ENCODE measurements at regions not wholly inside any gene's neighbourhood (a gene's known extent, or its start where the extent isn't known, plus 50 kb on each side); places are given as distances from the start of the nearest gene placed in this dataset.

GRCh38 chr7:41169317-41169716 lies 533.6 kb downstream of the INHBA start:
- H3K9me3 Mint-ChIP-seq, result peaks cover 0 to 4% (median 3%) of the 10 kb centered on the region in 3 donors
- H3K4me1 Mint-ChIP-seq, result peaks cover 0 to 3% (median 0%) of the 10 kb centered on the region in 3 donors
- H3K27ac Mint-ChIP-seq, result no peak overlapping the region
- no peaks in the 10 kb centered on the region for H3K27me3 Mint-ChIP-seq
- no peaks in the 10 kb centered on the region for H3K36me3 Mint-ChIP-seq
- no peak overlapping the region for H3K4me3 Mint-ChIP-seq

DNA sequence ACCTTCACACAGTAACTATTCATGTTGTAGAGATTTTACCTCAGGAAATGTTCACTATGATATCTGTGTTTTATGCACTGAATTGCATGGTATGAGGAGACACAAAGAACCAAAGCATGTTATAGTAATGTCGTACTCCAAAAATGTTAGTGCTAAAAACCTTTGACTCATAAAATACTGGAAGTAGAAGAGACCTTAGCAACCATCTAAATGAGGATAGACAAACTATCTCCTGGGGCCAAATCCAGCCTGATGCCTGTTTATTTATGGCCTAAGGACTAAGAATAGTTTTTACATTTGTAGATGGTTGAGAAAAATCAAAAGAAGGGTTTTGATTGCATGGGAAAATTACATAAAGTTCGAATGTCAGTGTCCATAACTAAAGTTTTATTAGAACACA lies 535.1 kb downstream of the INHBA start:
- Mint-ChIP-seq H3K27ac (no peak overlapping the region), H3K36me3 (no peaks in the 10 kb centered on the region), H3K4me1 (peaks cover 0 to 3% (median 0%) of the 10 kb centered on the region in 3 donors), H3K4me3 (no peak overlapping the region), H3K27me3 (no peaks in the 10 kb centered on the region), H3K9me3 (peaks cover 0 to 4% (median 3%) of the 10 kb centered on the region in 3 donors)

DNA sequence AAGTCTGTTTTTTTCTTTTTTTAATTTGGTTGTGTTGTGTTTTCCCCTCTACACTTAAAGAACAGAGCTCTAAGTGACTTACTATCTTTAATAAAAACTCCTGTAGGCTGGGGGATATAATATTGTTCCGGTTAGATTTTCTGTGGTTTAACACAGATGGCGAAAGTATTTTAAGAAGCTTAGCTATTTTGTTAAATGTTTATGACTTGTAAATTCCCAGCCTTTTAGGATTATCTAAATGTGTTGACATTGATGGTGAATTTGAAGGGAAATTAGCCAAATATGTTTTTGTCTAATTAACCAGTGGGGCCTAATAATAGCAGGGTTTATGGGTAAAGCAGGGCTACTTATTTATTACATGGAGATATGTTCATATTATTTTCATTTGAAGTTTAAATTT lies 538.5 kb downstream of the INHBA start:
- no peaks in the 10 kb centered on the region for H3K27me3 Mint-ChIP-seq
- no peak overlapping the region for H3K4me3 Mint-ChIP-seq
- no peak overlapping the region for H3K27ac Mint-ChIP-seq

DNA sequence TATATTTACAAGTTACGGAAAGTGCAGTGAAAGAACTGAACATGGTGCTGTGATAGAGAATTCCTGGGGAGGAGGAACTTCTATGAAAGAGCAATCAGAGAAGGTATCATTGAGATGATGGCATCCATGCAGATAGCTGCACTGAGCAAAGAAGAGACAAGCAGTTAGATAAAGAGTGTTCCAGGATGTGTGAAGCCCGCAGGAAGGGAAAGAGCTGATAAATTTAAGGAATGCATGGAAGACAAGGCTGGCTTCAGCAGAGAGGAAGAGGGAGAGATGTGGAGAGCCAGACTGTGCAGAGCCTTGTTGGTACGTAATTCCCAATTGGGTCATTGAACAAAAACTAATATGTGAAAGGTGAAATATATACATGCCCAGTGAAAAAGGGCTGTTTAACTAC lies 538.9 kb downstream of the INHBA start:
- H3K27ac Mint-ChIP-seq, result no peak overlapping the region
- no peak overlapping the region for H3K4me3 Mint-ChIP-seq
- H3K27me3 Mint-ChIP-seq, result no peaks in the 10 kb centered on the region
- H3K9me3 Mint-ChIP-seq, result peaks cover 0 to 7% (median under 1%) of the 10 kb centered on the region in 3 donors
- H3K4me1 Mint-ChIP-seq, result no peaks in the 10 kb centered on the region
- no peaks in the 10 kb centered on the region for H3K36me3 Mint-ChIP-seq

More for the DNA sequence above, 538.5 kb downstream of the INHBA start:
- Mint-ChIP-seq H3K4me1 (no peaks in the 10 kb centered on the region), H3K9me3 (peaks cover 0 to 7% (median 4%) of the 10 kb centered on the region in 3 donors), H3K36me3 (no peaks in the 10 kb centered on the region)

DNA sequence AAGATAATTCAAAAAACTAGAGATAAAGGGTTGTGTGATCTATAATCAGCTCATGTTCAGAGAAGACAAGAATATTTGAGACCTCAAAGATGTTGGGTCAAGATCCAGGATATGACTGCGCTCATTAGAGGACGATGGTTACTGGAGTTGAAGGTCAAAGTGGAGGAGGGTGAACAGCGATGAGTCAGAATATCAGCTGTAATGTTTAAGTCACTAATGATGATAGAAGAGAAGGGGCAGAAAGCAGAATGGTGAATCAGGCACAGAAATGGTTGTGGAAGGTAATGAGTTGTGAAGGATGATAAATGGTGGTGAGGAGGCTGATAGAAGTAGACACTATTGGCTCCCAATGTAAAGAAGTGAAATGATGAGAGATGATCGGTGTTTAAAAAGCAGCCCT lies 540.3 kb downstream of the INHBA start:
- H3K9me3 Mint-ChIP-seq, result peaks cover 0 to 7% (median 0%) of the 10 kb centered on the region in 3 donors
- H3K36me3 Mint-ChIP-seq, result no peaks in the 10 kb centered on the region
- no peak overlapping the region for H3K4me3 Mint-ChIP-seq
- H3K27me3 Mint-ChIP-seq, result no peaks in the 10 kb centered on the region
- H3K27ac Mint-ChIP-seq, result no peak overlapping the region
- H3K4me1 Mint-ChIP-seq, result no peaks in the 10 kb centered on the region

DNA sequence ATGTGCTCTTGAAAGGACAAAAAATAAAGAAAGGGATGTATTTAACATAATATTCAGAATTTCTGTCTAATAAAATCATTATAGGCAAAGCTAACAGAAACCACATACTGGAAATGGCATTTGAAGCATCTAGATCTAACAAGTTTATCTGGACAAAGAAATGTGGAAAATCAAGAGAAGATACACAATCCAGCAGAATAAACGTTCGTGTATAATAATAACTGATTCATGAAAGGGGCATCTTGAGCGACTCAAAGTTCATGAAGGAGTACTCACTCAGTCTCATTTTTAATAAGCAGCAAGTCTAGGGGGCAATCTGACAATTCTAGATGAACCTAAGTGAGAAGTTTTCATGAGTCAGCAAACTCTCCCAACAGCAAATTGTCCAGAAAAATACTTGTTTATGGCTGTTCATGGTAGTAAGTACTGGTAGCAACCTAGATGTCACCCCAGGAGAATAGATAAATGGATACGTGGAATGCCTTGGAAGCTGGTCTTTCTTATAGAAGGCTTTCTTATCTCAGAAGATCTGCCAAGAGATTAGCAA lies 541.8 kb downstream of the INHBA start:
- Mint-ChIP-seq H3K27ac (no peak overlapping the region), H3K27me3 (no peaks in the 10 kb centered on the region), H3K4me1 (no peaks in the 10 kb centered on the region), H3K4me3 (no peak overlapping the region), H3K9me3 (peaks cover 0 to 7% (median 0%) of the 10 kb centered on the region in 3 donors), H3K36me3 (no peaks in the 10 kb centered on the region)

DNA sequence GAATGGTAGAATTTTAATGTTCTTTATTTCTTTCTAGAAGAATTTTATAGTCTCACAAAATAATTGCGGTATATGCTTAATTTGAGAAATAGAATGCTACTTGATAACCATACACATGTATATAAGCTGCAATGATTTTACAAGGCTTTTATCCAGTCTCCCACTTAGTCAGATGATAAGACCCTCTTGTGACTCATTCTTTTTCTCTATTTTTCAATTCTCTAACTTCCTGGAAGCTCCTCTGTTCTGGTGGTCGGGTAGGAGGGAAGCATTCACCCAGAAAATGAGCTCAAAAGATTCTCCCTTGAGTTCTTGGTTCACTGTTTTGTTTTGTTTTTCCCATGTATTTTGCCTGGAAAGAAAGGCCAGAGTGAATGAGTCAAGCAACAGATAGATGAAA lies 546.6 kb downstream of the INHBA start:
- H3K4me1 Mint-ChIP-seq, result no peaks in the 10 kb centered on the region
- no peak overlapping the region for H3K27ac Mint-ChIP-seq
- H3K27me3 Mint-ChIP-seq, result peaks cover 3% of the 10 kb centered on the region
- H3K9me3 Mint-ChIP-seq, result peaks cover 0 to 7% (median 0%) of the 10 kb centered on the region in 3 donors
- no peak overlapping the region for H3K4me3 Mint-ChIP-seq
- no peaks in the 10 kb centered on the region for H3K36me3 Mint-ChIP-seq

DNA sequence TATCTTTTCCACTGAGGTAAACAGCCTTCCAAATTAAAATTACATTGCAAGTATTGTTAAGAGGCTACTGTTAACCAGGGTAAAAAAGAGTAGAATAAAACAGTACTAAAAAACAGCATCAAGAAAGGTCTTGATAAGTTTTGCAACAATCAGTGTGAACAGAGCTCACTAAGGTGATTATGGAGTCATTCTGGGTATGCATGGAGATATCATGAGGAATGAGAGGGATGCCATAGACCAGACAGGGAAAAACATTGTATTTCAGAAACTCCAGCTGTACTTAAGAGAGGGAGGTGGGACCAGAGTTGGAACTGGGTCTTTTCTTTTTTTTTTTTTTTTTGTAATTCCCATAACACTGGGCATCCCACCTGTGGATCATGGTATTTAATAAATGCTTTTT lies 549.6 kb downstream of the INHBA start:
- no peaks in the 10 kb centered on the region for H3K9me3 Mint-ChIP-seq
- H3K4me1 Mint-ChIP-seq, result no peaks in the 10 kb centered on the region
- no peaks in the 10 kb centered on the region for H3K36me3 Mint-ChIP-seq
- no peak overlapping the region for H3K27ac Mint-ChIP-seq
- no peak overlapping the region for H3K4me3 Mint-ChIP-seq
- H3K27me3 Mint-ChIP-seq, result peaks cover 3% of the 10 kb centered on the region

DNA sequence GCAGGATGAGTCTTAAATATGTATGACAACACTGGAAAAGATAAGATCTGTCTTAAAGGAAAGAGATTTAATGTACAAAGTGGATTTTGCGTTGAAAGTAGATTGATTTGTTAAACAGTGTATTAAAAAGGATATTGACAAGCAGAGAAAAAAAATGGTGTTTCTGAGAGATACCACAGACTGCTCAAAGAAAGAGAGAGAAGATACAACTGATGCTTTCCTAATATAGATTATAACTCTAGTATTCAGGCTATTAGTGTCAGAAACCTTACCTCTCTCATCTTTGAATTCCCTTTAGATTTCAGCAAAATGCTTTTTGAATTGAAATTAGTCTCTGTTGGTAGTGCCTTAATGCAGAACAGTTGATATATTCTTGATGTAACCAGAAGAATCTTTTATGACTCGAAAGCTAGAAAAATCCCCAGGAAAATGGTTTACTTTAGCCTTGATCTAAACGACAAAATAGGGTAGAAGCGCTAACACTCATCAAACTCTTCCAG lies 550.7 kb downstream of the INHBA start:
- Mint-ChIP-seq H3K9me3 (no peaks in the 10 kb centered on the region), H3K36me3 (no peaks in the 10 kb centered on the region), H3K4me3 (no peak overlapping the region), H3K27me3 (peaks cover 3% of the 10 kb centered on the region), H3K27ac (no peak overlapping the region), H3K4me1 (no peaks in the 10 kb centered on the region)

GRCh38 chr7:41149576-41149975 lies 553.3 kb downstream of the INHBA start:
- H3K27me3 Mint-ChIP-seq, result no peaks in the 10 kb centered on the region
- H3K36me3 Mint-ChIP-seq, result no peaks in the 10 kb centered on the region
- H3K4me3 Mint-ChIP-seq, result no peak overlapping the region
- no peaks in the 10 kb centered on the region for H3K9me3 Mint-ChIP-seq
- H3K4me1 Mint-ChIP-seq, result no peaks in the 10 kb centered on the region
- H3K27ac Mint-ChIP-seq, result no peak overlapping the region

GRCh38 chr7:41148521-41148951 lies 554.4 kb downstream of the INHBA start:
- no peak overlapping the region for H3K27ac Mint-ChIP-seq
- H3K27me3 Mint-ChIP-seq, result no peaks in the 10 kb centered on the region
- no peaks in the 10 kb centered on the region for H3K36me3 Mint-ChIP-seq
- H3K9me3 Mint-ChIP-seq, result no peaks in the 10 kb centered on the region
- H3K4me1 Mint-ChIP-seq, result no peaks in the 10 kb centered on the region
- H3K4me3 Mint-ChIP-seq, result no peak overlapping the region

- Mint-ChIP-seq H3K4me1 (no peaks in the 10 kb centered on the region), H3K27ac (no peak overlapping the region), H3K27me3 (no peaks in the 10 kb centered on the region), H3K36me3 (no peaks in the 10 kb centered on the region), H3K9me3 (no peaks in the 10 kb centered on the region), H3K4me3 (no peak overlapping the region)
These were observed 555.0 kb downstream of the INHBA start for GRCh38 chr7:41147606-41148485.

- Mint-ChIP-seq H3K4me3 (no peak overlapping the region), H3K27ac (no peak overlapping the region), H3K4me1 (no peaks in the 10 kb centered on the region), H3K9me3 (no peaks in the 10 kb centered on the region), H3K36me3 (no peaks in the 10 kb centered on the region), H3K27me3 (no peaks in the 10 kb centered on the region)
These were observed 556.5 kb downstream of the INHBA start for GRCh38 chr7:41146429-41146828.

GRCh38 chr7:41145656-41146055 lies 557.2 kb downstream of the INHBA start:
- H3K36me3 Mint-ChIP-seq, result no peaks in the 10 kb centered on the region

GRCh38 chr7:41142904-41143473 lies 559.9 kb downstream of the INHBA start:
- H3K27ac Mint-ChIP-seq, result no peak overlapping the region
- no peak overlapping the region for H3K4me3 Mint-ChIP-seq
- H3K9me3 Mint-ChIP-seq, result no peaks in the 10 kb centered on the region
- no peaks in the 10 kb centered on the region for H3K36me3 Mint-ChIP-seq
- H3K27me3 Mint-ChIP-seq, result no peaks in the 10 kb centered on the region
- H3K4me1 Mint-ChIP-seq, result no peaks in the 10 kb centered on the region

More at GRCh38 chr7:41145656-41146055, 557.2 kb downstream of the INHBA start:
- Mint-ChIP-seq H3K27ac (peak overlapping the region in 1 of 3 donors; percentile 4), H3K27me3 (no peaks in the 10 kb centered on the region), H3K4me1 (no peaks in the 10 kb centered on the region), H3K9me3 (no peaks in the 10 kb centered on the region), H3K4me3 (no peak overlapping the region)

Data from IgD-negative memory B cell (primary cell).